ENCODE measurements at regions not wholly inside any gene's neighbourhood (a gene's known extent, or its start where the extent isn't known, plus 50 kb on each side); places are given as distances from the start of the nearest gene placed in this dataset.

- TF ChIP-seq HNF4A (conservative IDR thresholded peaks at IDR 0.05): no peak
- TF ChIP-seq CTCF (IDR thresholded peaks at IDR 0.05; ENCODE audit: low read depth, low read length, missing input control): no peak
- TF ChIP-seq SP1 (IDR thresholded peaks at IDR 0.05): no peak
- no peak for TF ChIP-seq GABPA (IDR thresholded peaks at IDR 0.05 in 1 of 2, conservative IDR thresholded peaks at IDR 0.05 in 1 of 2)
Observed at GRCh38 chr5:124885490-124885889, 139.1 kb upstream of the ZNF608 start.

Data from liver (tissue), 3 donors.